Daoy (cell line): ENCODE measurements at regions not wholly inside any gene's neighbourhood (a gene's known extent, or its start where the extent isn't known, plus 50 kb on each side); places are given as distances from the start of the nearest gene placed in this dataset.

ENCODE experiments used
- DNase-seq: peaks from one replicate; pipeline ENCODE4 v3.0.0-alpha.2; 2015; ENCODE audit warnings: low read depth

DNA sequence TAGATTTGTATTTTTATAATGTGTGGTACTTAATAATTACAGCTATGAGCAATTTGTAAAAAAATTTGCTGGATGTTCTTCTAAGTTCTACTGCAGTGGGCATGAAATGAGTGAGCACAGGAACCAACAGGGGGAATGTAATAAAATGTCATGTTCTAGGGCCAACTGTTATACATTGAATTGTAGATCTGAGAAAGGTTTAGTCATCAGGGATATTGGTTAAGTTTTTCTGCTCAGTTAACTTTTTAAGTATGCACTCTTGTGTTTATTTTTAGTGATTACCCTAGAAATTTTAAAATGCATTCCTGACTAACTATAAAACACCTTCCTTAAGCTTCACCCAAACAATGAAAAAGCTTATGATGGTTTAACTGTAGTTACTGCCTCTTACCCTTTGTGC, 101.8 kb downstream of the CAND1 start:
- DNase-seq, result no peak

GRCh38 chr12:67377021-67377420, 107.9 kb downstream of the CAND1 start:
- DNase-seq, result no peak

GRCh38 chr12:67377541-67377940, 108.4 kb downstream of the CAND1 start:
- no peak for DNase-seq

- no peak for DNase-seq
Measured at GRCh38 chr12:67382241-67382871, 113.2 kb downstream of the CAND1 start.

DNA sequence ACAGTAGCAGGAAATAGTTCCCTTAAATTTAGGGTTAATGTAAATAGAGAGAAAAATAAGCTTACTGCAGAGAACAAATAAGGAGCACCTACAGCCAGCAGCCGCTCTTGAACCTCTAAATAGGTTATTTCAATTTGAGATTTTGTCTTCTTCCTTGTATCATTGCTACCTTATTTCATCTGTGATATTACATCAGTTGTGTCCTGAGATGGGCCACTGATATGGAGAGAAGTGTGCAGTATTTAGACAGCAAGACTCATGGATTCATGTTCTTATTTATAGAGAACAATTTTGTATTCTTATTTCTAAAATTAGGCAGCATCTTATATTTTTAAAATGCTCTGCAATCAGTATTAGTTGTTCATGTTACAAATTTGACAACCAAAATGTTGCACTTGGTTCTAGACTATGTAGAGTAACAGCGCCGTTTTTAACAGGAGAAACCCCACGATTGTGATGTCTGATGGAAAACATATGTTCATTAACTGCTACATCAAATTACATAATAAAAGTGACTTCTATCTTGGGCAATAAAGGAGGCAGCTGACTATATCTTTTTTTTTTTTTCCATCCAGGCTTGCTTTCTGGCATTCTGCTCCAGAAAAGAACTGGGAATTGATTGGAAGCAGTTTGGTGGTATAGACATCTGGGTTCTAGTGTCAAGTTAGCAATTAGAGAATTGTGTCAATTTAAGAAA, 117.9 kb downstream of the CAND1 start:
- DNase-seq, result no peak

DNA sequence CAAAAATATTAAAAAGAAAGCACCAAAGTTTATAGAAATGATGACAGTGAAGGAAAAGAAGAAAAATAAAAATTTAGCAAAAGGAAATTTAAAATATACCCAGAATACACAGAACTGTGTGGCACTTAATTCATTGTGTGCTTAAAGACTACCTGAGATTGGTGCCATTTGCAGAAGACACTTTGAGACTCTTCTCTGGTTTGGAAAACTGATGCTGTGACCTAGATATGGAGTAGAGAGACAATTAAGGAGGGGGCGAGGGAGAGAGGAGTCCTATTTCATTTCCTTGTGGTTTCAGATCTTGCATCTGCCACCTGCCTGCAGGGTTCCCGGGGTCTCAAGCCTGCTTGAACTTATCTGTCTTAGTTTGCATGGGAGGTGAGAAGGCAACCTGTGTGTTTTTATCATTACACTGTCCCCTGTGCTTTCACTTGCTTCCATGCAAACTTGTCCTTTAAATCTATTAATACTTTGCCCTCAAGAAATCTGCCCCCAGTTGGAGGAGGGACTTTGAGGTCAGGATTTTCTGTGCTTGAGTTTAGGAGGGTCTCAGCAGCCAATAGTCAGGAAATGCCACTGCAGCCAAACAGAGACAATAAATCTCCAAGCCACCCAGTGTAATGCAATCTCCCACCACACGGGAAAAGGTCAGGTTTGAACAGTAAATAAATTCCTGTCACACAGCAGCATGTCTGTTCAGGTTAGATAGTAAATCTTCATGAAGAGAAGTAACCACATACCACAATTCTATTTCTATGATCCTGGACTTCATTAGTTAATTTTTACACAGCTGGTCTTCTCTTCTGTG, 119.4 kb downstream of the CAND1 start:
- no peak for DNase-seq

- no peak for DNase-seq
Measured at GRCh38 chr12:67390273-67390672, 121.1 kb downstream of the CAND1 start.

DNA sequence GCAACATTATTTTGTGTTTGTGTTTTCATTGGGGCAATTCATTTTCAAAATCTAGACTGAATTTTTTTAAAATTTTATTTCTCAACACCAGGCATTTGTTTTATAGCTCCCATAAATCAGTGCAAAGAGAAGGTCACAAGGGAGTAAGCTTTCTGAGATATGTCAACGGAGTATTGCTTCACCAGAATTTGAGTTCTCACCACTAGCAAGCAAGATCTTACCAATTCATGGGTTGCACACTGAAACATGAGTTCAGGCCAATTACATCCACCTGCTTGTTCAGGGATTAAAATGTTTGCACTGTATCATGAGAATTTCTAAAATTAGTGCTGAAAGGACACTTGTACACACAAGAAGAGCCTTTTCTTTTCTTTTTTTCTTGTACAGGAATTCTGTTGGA, 121.9 kb downstream of the CAND1 start:
- DNase-seq, result no peak

- no peak for DNase-seq
Measured at GRCh38 chr12:67391656-67392055, 122.5 kb downstream of the CAND1 start.

DNA sequence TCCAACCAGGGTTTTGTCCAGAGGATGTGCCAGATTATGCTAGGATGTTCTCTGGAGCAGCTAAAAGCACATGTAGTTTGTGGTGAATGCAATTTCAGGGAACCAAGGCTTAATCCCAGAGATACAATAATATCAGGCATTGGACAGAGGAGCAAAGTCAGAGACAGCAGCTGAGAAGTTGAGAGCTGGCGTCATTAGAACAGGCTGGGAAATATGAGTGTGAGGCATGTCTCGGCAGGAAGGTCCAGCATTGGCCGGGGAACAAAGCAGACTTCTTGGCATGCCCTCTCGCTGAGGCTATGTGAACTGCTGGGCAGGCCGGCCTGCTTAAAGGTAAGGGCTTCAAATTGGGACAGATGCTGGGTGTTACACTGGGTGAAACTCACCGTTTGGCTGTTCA, 125.4 kb downstream of the CAND1 start:
- no peak for DNase-seq

- no peak for DNase-seq
Measured at GRCh38 chr12:67400742-67401141, 131.6 kb downstream of the CAND1 start.

DNA sequence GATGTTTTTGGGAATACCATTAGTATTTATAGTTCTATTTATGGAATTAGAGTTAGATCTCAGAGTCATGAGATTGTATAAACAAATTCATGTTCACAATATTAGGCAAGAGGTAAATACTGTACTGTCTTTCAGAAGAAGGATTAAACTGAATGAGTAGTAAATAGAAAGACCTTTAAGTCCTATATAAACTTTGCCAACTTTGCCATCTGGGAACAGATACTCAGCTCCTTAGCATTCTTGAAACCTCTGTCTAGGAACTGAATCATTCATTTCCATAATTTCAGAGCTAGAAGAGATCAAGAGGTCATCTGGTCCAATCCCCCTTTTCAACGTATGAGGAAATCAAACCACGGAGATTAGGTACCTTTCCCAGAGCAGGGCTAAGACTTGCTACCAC, 141.1 kb downstream of the CAND1 start:
- no peak for DNase-seq

DNA sequence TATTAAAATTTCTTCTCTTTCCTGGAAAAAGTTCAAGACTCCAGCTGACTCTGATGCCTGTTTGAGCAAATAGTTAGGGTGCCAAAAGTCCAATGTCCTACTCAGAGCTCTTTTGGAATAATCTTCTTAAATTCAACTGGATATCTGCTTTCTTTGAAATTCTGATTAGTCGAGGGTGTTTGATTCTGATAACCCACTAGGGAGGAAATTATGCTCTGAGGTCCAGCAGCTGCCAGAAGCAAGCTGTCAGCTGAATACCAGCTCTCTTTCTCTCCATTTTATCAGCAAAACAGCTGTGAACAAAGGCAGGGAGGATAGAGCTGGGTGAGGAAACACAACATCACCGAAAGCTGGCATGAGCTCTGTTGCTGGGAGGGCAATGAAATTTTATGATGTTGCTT, 141.5 kb downstream of the CAND1 start:
- DNase-seq, result no peak

- no peak for DNase-seq
Measured at GRCh38 chr12:67411562-67411961, 142.4 kb downstream of the CAND1 start.

- DNase-seq, result peak; percentile 7
Measured at GRCh38 chr12:67413577-67413976, 144.4 kb downstream of the CAND1 start.

GRCh38 chr12:67414011-67414715, 145.0 kb downstream of the CAND1 start:
- DNase-seq, result peak; percentile 20

DNA sequence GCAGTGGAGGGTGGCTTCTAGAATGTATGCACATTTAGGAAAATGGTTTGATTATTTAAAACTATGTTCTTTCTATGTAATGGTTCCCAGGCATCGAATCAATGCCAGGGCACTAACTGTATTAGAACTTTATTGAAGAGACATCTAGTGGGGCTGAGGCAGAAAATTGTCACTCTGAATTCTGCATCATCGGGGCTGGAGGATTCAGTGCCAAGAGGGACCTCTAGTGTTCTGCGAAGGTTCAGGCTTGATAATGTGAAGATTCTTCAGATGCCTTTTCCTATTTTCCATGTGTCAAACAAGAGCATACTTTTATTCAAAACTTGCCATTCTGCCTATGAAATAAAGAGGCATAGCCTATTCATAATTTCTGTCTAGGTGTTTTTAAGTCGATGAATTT, 146.3 kb downstream of the CAND1 start:
- peak; percentile 43 for DNase-seq

GRCh38 chr12:67419810-67420209, 150.7 kb downstream of the CAND1 start:
- no peak for DNase-seq

DNA sequence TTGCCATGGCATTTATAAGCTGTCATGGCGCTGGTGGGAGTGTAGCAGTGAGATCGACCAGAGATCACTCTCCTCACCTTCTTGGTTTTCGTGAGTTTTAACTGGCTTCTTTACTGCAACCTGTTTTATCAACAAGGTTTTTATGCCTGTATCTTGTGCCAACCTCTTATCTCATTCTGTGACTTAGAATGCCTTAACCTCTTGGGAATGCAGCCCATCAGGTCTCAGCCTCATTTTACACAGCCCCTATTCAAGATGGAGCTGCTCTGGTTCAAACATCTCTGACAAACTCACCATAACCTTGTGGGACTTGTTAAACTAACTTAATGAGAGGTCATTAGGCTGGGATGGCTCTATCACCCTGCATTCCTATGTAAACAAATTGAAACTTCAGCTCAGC, 151.3 kb downstream of the CAND1 start:
- no peak for DNase-seq

GRCh38 chr12:67422081-67422480, 152.9 kb downstream of the CAND1 start:
- DNase-seq, result no peak

DNA sequence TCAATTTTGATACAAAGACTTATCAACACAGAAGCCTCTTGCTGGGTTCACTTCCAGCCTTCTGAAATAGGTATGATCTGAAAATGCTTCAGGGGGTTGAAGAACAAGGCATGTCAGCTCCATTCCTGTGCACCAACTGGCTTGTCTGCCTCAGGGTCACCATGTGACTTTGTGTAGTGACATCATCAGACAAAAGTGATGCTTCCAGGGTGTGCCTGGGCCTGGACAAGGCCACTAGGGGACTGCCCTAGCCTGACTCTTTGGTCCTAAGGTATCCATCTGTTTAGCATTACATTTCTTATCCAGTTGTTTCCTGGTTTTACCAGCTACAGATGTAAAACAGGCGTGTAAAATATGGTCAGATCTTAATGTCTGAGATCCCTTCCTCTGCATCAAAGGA, 155.6 kb downstream of the CAND1 start:
- DNase-seq, result no peak

DNA sequence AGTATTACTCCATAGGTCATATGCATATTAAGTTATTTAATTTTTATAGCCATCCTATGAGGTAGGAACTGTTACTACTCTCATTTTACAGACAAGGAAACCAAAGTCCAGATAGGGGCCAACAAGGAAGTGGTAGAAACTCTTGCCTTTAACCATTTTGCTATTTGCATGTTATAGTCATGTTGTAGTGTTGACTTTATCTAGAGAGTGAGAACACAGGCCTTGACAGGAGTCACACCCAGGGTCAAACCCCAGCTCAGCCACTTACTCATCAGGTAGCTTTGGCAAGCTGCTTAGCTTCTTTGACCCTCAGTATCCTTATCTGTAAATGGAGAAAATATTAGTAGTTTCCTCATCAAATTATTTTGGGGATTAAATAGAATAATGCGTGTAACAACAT, 156.2 kb downstream of the CAND1 start:
- no peak for DNase-seq
